HEK293 (cell line): ENCODE measurements at regions not wholly inside any gene's neighbourhood (a gene's known extent, or its start where the extent isn't known, plus 50 kb on each side); places are given as distances from the start of the nearest gene placed in this dataset.

ENCODE experiments used
- RBAK ChIP-seq: fragments of 450-650 bp; formaldehyde crosslinking; IDR thresholded peaks from 2 replicates; pipeline ENCODE4 v1.5.1; 2016; ENCODE audit warnings: missing biosample characterization, missing genetic modification characterization
- ZFP41 ChIP-seq: fragments of 450-650 bp; formaldehyde crosslinking; IDR thresholded peaks from 2 replicates; pipeline ENCODE4 v1.5.1; 2016; ENCODE audit warnings: missing biosample characterization, missing genetic modification characterization, borderline replicate concordance
- ZNF239 ChIP-seq: fragments of 450-650 bp; formaldehyde crosslinking; IDR thresholded peaks from 2 replicates; pipeline ENCODE4 v1.5.1; 2016; ENCODE audit warnings: missing biosample characterization, missing genetic modification characterization
- ZNF362 ChIP-seq: fragments of 450-650 bp; formaldehyde crosslinking; IDR thresholded peaks from 2 replicates; pipeline ENCODE4 v1.5.1; 2016; ENCODE audit warnings: missing biosample characterization, missing genetic modification characterization
- TF ChIP-seq, protein P1 (sequence below): fragments of 450-650 bp; formaldehyde crosslinking; IDR thresholded peaks from 2 replicates; pipeline ENCODE4 v1.5.1; 2016; ENCODE audit warnings: missing biosample characterization, missing genetic modification characterization
- TF ChIP-seq, protein P2 (sequence below): fragments of 450-650 bp; formaldehyde crosslinking; IDR thresholded peaks from 2 replicates; pipeline ENCODE4 v1.5.1; 2016; ENCODE audit warnings: missing biosample characterization, missing genetic modification characterization

- TF ChIP-seq, protein P1, sequence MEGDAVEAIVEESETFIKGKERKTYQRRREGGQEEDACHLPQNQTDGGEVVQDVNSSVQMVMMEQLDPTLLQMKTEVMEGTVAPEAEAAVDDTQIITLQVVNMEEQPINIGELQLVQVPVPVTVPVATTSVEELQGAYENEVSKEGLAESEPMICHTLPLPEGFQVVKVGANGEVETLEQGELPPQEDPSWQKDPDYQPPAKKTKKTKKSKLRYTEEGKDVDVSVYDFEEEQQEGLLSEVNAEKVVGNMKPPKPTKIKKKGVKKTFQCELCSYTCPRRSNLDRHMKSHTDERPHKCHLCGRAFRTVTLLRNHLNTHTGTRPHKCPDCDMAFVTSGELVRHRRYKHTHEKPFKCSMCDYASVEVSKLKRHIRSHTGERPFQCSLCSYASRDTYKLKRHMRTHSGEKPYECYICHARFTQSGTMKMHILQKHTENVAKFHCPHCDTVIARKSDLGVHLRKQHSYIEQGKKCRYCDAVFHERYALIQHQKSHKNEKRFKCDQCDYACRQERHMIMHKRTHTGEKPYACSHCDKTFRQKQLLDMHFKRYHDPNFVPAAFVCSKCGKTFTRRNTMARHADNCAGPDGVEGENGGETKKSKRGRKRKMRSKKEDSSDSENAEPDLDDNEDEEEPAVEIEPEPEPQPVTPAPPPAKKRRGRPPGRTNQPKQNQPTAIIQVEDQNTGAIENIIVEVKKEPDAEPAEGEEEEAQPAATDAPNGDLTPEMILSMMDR: no peak
- TF ChIP-seq ZNF239 (tag by site-specific recombination) (no peak), RBAK (tag by site-specific recombination) (no peak), ZFP41 (no peak), ZNF362 (tag by site-specific recombination) (no peak)
- TF ChIP-seq, protein P2, sequence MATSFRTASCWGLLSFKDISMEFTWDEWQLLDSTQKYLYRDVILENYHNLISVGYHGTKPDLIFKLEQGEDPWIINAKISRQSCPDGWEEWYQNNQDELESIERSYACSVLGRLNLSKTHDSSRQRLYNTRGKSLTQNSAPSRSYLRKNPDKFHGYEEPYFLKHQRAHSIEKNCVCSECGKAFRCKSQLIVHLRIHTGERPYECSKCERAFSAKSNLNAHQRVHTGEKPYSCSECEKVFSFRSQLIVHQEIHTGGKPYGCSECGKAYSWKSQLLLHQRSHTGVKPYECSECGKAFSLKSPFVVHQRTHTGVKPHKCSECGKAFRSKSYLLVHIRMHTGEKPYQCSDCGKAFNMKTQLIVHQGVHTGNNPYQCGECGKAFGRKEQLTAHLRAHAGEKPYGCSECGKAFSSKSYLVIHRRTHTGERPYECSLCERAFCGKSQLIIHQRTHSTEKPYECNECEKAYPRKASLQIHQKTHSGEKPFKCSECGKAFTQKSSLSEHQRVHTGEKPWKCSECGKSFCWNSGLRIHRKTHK (tag by site-specific recombination): no peak
Measured at GRCh38 chr16:22683258-22683657, 130.7 kb upstream of the HS3ST2 start.
